Fibroblast of lung (primary cell): ENCODE measurements at regions not wholly inside any gene's neighbourhood (a gene's known extent, or its start where the extent isn't known, plus 50 kb on each side); places are given as distances from the start of the nearest gene placed in this dataset.

Experiments
- DNase-seq, 2 donors: peaks; one replicate each; pipeline versions ENCODE4 v3.0.0 to v3.0.0-alpha.2; 2010; ENCODE audit warnings: low read depth in 2 of 2
- H2AFZ ChIP-seq: 2 replicates; pipeline ENCODE4 v1.5.1; 2012; ENCODE audit warnings: low read length, control low read depth, inconsistent platforms
- H3K27ac ChIP-seq: 2 replicates; pipeline ENCODE4 v1.5.1; 2011; ENCODE audit warnings: low read length, control low read depth; ENCODE audit not compliant: insufficient read depth
- H3K27me3 ChIP-seq: 2 replicates; pipeline ENCODE4 v1.5.1; 2011; ENCODE audit warnings: mild to moderate bottlenecking, low read length; ENCODE audit not compliant: control insufficient read depth, insufficient read depth
- H3K36me3 ChIP-seq: 2 replicates; pipeline ENCODE4 v1.5.1; 2011; ENCODE audit warnings: low read length; ENCODE audit not compliant: control insufficient read depth, insufficient read depth
- H3K4me1 ChIP-seq: 2 replicates; pipeline ENCODE4 v1.5.1; 2011; ENCODE audit warnings: low read length; ENCODE audit not compliant: control insufficient read depth, insufficient read depth; ENCODE audit errors: extremely low read depth
- H3K4me2 ChIP-seq: 2 replicates; pipeline ENCODE4 v1.5.1; 2011; ENCODE audit warnings: low read length, control low read depth; ENCODE audit not compliant: insufficient read depth; ENCODE audit errors: extremely low read depth
- H3K4me3 ChIP-seq, 4 experiments: fragments of 200-600 bp in 1 of 4; sonication (generic) in 1 of 4; replicated peaks in 1 of 4; 2 replicates each; pipeline ENCODE4 v1.5.1; 2011 to 2016; ENCODE audit warnings: low read length in 4 of 4, low read depth in 3 of 4, mild to moderate bottlenecking in 3 of 4, control low read depth in 2 of 4, inconsistent platforms in 1 of 4, mixed read lengths in 1 of 4; ENCODE audit not compliant: insufficient read depth in 1 of 4; ENCODE audit errors: control extremely low read depth in 1 of 4
- H3K79me2 ChIP-seq: 2 replicates; pipeline ENCODE4 v1.5.1; 2012; ENCODE audit warnings: mild to moderate bottlenecking, low read length, inconsistent platforms; ENCODE audit not compliant: control insufficient read depth, insufficient read depth
- H3K9ac ChIP-seq: 2 replicates; pipeline ENCODE4 v1.5.1; 2011; ENCODE audit warnings: mild to moderate bottlenecking, low read length, control low read depth; ENCODE audit not compliant: insufficient read depth
- H3K9me3 ChIP-seq: 2 replicates; pipeline ENCODE4 v1.5.1; 2012; ENCODE audit warnings: low read depth, low read length; ENCODE audit not compliant: control insufficient read depth, insufficient read depth
- H4K20me1 ChIP-seq: 2 replicates; pipeline ENCODE4 v1.5.1; 2011; ENCODE audit warnings: low read length; ENCODE audit not compliant: control insufficient read depth, insufficient read depth; ENCODE audit errors: extremely low read depth
- EZH2 ChIP-seq: IDR thresholded peaks from 2 replicates; pipeline ENCODE4 v1.5.1; 2012; ENCODE audit warnings: low read length, control low read depth, mild to moderate bottlenecking; ENCODE audit errors: missing control alignments
- TF ChIP-seq, protein P1 (sequence below), 2 donors: IDR thresholded peaks in 1 of 2; conservative IDR thresholded peaks in 1 of 2; 1 replicate in 1 of 2; 2 replicates in 1 of 2; pipeline ENCODE4 v1.5.1; 2011 to 2012; ENCODE audit warnings: low read length in 2 of 2, control low read depth in 1 of 2, inconsistent platforms in 1 of 2, low read depth in 1 of 2, mild to moderate bottlenecking in 1 of 2

- TF ChIP-seq EZH2: no peak
- TF ChIP-seq, protein P1, sequence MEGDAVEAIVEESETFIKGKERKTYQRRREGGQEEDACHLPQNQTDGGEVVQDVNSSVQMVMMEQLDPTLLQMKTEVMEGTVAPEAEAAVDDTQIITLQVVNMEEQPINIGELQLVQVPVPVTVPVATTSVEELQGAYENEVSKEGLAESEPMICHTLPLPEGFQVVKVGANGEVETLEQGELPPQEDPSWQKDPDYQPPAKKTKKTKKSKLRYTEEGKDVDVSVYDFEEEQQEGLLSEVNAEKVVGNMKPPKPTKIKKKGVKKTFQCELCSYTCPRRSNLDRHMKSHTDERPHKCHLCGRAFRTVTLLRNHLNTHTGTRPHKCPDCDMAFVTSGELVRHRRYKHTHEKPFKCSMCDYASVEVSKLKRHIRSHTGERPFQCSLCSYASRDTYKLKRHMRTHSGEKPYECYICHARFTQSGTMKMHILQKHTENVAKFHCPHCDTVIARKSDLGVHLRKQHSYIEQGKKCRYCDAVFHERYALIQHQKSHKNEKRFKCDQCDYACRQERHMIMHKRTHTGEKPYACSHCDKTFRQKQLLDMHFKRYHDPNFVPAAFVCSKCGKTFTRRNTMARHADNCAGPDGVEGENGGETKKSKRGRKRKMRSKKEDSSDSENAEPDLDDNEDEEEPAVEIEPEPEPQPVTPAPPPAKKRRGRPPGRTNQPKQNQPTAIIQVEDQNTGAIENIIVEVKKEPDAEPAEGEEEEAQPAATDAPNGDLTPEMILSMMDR (conservative IDR thresholded peaks at IDR 0.05 in 1 of 2, IDR thresholded peaks at IDR 0.05 in 1 of 2; ENCODE audit: low read depth in 1 of 2, low read length in 2 of 2): no peak
- Histone ChIP-seq H3K27ac (no peak overlapping the region), H3K4me3 (no peak overlapping the region), H4K20me1 (no peaks in the 10 kb centered on the region), H2AFZ (no peak overlapping the region), H3K27me3 (no peaks in the 10 kb centered on the region), H3K9ac (no peak overlapping the region), H3K9me3 (no peaks in the 10 kb centered on the region), H3K4me2 (no peak overlapping the region), H3K36me3 (no peaks in the 10 kb centered on the region), H3K4me1 (no peaks in the 10 kb centered on the region), H3K79me2 (no peaks in the 10 kb centered on the region)
- DNase-seq: no peak
Observed at GRCh38 chr5:155792873-155793272, 534.1 kb upstream of the SGCD start.

- Histone ChIP-seq H2AFZ (no peak overlapping the region), H3K4me3 (no peak overlapping the region), H3K4me2 (no peak overlapping the region), H3K9me3 (no peaks in the 10 kb centered on the region), H3K79me2 (no peaks in the 10 kb centered on the region), H3K27me3 (no peaks in the 10 kb centered on the region), H3K4me1 (no peaks in the 10 kb centered on the region), H3K27ac (no peak overlapping the region), H3K36me3 (no peaks in the 10 kb centered on the region), H4K20me1 (no peaks in the 10 kb centered on the region), H3K9ac (no peak overlapping the region)
- TF ChIP-seq EZH2: no peak
- TF ChIP-seq, protein P1 (conservative IDR thresholded peaks at IDR 0.05 in 1 of 2, IDR thresholded peaks at IDR 0.05 in 1 of 2; ENCODE audit: low read depth in 1 of 2, low read length in 2 of 2): no peak
- DNase-seq: peak; percentile 3 to 6
Observed at GRCh38 chr5:155794795-155795194, 532.2 kb upstream of the SGCD start.

DNA sequence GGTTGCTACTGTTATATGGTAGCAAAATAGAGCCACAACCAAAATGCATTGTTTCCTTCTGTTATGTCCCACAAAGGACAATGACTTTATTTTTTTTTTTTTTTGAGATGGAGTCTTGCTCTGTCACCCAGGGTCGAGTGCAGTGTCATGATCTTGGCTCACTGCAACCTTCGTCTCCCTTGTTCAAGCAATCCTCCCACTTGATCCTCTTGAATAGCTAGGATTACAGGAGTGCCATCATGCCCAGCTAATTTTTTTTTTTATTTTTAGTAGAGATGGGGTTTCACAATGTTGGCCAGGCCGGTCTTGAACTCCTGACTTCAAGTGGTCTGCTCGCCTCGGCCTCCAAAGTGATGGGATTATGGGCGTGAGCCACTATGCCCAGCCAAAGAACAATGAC lies 527.7 kb upstream of the SGCD start:
- DNase-seq: no peak
- no peaks in the 10 kb centered on the region for H4K20me1 ChIP-seq
- no peak overlapping the region for H3K4me2 ChIP-seq
- TF ChIP-seq, protein P1 (conservative IDR thresholded peaks at IDR 0.05 in 1 of 2, IDR thresholded peaks at IDR 0.05 in 1 of 2; ENCODE audit: low read depth in 1 of 2, low read length in 2 of 2): no peak
- no peak for TF ChIP-seq EZH2
- H3K9ac ChIP-seq: no peak overlapping the region
- H3K27ac ChIP-seq: no peak overlapping the region
- H3K36me3 ChIP-seq: no peaks in the 10 kb centered on the region
- H3K27me3 ChIP-seq: no peaks in the 10 kb centered on the region
- H3K4me1 ChIP-seq: no peaks in the 10 kb centered on the region
- no peaks in the 10 kb centered on the region for H3K79me2 ChIP-seq
- H3K4me3 ChIP-seq: no peak overlapping the region
- no peak overlapping the region for H2AFZ ChIP-seq
- no peaks in the 10 kb centered on the region for H3K9me3 ChIP-seq
